ENCODE measurements at regions not wholly inside any gene's neighbourhood (a gene's known extent, or its start where the extent isn't known, plus 50 kb on each side); places are given as distances from the start of the nearest gene placed in this dataset.
A peak's percentile ranks its signal among the peaks of the same experiment; 100 is the strongest.

GRCh38 chr11:128048121-128048520 is 539.2 kb downstream of the ETS1 start:
- TF ChIP-seq, protein P1, sequence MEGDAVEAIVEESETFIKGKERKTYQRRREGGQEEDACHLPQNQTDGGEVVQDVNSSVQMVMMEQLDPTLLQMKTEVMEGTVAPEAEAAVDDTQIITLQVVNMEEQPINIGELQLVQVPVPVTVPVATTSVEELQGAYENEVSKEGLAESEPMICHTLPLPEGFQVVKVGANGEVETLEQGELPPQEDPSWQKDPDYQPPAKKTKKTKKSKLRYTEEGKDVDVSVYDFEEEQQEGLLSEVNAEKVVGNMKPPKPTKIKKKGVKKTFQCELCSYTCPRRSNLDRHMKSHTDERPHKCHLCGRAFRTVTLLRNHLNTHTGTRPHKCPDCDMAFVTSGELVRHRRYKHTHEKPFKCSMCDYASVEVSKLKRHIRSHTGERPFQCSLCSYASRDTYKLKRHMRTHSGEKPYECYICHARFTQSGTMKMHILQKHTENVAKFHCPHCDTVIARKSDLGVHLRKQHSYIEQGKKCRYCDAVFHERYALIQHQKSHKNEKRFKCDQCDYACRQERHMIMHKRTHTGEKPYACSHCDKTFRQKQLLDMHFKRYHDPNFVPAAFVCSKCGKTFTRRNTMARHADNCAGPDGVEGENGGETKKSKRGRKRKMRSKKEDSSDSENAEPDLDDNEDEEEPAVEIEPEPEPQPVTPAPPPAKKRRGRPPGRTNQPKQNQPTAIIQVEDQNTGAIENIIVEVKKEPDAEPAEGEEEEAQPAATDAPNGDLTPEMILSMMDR (IDR thresholded peaks at IDR 0.05; ENCODE audit: low read length, missing control alignments) = no peak
- H3K4me3 ChIP-seq (replicated peaks; ENCODE audit: low read depth, low read length) = no peak overlapping the region
- DNase-seq (ENCODE audit: low read depth) = no peak

DNA sequence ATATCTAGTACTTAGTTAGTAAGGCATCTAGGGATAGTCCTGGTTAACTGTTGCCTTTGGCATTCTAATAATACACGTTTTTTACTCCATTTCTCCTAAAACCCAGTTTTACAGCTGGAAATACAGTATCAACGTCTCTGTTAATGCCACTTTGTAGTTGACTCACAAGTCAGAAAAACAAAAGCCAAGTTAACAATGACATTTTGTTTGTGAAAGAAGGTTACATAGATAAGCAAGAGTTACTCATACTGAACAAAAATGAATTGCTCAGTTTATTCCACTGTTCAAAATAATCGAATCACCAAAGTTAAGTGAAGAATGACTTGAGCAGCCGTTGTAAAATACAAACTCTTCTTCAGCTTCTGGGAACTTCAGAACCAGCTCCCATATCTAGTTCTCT is 540.3 kb downstream of the ETS1 start:
- DNase-seq (ENCODE audit: low read depth) = peak; percentile 39
- no peak overlapping the region for H3K4me3 ChIP-seq (replicated peaks; ENCODE audit: low read depth, low read length)
- TF ChIP-seq, protein P1 (IDR thresholded peaks at IDR 0.05; ENCODE audit: low read length, missing control alignments) = no peak

- TF ChIP-seq, protein P1 (IDR thresholded peaks at IDR 0.05; ENCODE audit: low read length, missing control alignments) = no peak
- H3K4me3 ChIP-seq (replicated peaks; ENCODE audit: low read depth, low read length) = no peak overlapping the region
- no peak for DNase-seq (ENCODE audit: low read depth)
Observed at GRCh38 chr11:128046213-128046612, 541.1 kb downstream of the ETS1 start.

GRCh38 chr11:128045094-128045725 is 542.1 kb downstream of the ETS1 start:
- TF ChIP-seq, protein P1 (IDR thresholded peaks at IDR 0.05; ENCODE audit: low read length, missing control alignments) = no peak
- DNase-seq (ENCODE audit: low read depth) = no peak
- H3K4me3 ChIP-seq (replicated peaks; ENCODE audit: low read depth, low read length) = no peak overlapping the region

DNA sequence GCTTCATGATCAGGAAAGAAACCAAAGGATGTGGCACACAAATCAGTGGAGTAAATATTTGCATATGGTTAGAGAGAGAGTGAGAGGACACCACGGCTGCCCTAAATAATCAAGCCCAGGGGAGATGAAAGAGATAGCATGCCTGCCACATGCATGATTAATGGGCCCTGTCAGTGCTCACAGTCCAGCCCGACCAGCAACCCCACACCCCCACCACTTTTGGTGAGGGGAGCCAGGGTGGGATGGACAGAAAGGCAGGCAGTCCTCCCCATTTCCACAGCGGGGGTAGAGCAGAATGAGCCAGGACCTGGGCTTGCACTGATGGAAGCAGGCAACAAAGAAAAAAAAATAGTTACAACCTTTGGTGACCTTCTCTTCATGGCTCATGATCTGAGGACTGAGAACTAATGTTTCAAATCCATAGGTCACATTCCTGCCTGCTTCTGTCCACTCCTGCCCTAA is 545.0 kb downstream of the ETS1 start:
- no peak overlapping the region for H3K4me3 ChIP-seq (replicated peaks; ENCODE audit: low read depth, low read length)
- no peak for DNase-seq (ENCODE audit: low read depth)
- TF ChIP-seq, protein P1 (IDR thresholded peaks at IDR 0.05; ENCODE audit: low read length, missing control alignments) = no peak

- no peak overlapping the region for H3K4me3 ChIP-seq (replicated peaks; ENCODE audit: low read depth, low read length)
- peak; percentile 66 for DNase-seq (ENCODE audit: low read depth)
- TF ChIP-seq, protein P1 (IDR thresholded peaks at IDR 0.05; ENCODE audit: low read length, missing control alignments) = no peak
Observed at GRCh38 chr11:128040603-128041002, 546.8 kb downstream of the ETS1 start.

Measured in fibroblast of pulmonary artery (primary cell).